Astrocyte of the cerebellum (primary cell): ENCODE measurements at regions not wholly inside any gene's neighbourhood (a gene's known extent, or its start where the extent isn't known, plus 50 kb on each side); places are given as distances from the start of the nearest gene placed in this dataset.

Experiments used
- DNase-seq: peaks from one replicate; pipeline ENCODE4 v3.0.0-alpha.2; 2011; ENCODE audit warnings: low read depth
- H3K4me3 ChIP-seq: 2 replicates; pipeline ENCODE4 v1.5.1; 2011; ENCODE audit warnings: mild to moderate bottlenecking, low read depth, low read length, moderate library complexity
- in situ Hi-C: cut with HindIII; loops from 2 replicates; pipeline ENCODE4 v1.10.0; 2017; ENCODE audit warnings: low sequenced_read_pairs
- TF ChIP-seq, protein P1 (sequence below): IDR thresholded peaks from 2 replicates; pipeline ENCODE4 v1.5.1; 2012; ENCODE audit warnings: low read length, low read depth, moderate library complexity, mild to moderate bottlenecking; ENCODE audit errors: missing control alignments

DNA sequence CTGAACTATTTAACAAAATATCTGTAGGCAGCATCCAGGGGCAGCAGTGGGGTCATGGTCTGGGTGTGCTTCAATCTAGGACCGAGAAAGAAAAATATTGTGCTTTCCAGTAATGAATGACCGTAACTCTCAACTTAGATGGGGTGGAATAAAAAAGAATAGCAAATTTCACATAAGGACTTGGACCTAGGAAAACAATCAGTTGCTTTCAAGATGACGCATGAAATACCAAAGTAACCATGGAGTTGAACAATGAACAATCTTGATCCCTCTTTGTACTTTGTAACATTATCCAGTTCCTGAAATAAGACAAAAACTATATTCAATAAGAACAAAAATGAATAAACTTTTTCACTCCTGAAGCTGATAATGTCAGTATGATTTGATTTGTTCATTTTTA is 167.1 kb downstream of the C7orf25 start:
- in situ Hi-C loops, result no loop called here
- no peak overlapping the region for H3K4me3 ChIP-seq
- DNase-seq, result no peak
- TF ChIP-seq, protein P1, sequence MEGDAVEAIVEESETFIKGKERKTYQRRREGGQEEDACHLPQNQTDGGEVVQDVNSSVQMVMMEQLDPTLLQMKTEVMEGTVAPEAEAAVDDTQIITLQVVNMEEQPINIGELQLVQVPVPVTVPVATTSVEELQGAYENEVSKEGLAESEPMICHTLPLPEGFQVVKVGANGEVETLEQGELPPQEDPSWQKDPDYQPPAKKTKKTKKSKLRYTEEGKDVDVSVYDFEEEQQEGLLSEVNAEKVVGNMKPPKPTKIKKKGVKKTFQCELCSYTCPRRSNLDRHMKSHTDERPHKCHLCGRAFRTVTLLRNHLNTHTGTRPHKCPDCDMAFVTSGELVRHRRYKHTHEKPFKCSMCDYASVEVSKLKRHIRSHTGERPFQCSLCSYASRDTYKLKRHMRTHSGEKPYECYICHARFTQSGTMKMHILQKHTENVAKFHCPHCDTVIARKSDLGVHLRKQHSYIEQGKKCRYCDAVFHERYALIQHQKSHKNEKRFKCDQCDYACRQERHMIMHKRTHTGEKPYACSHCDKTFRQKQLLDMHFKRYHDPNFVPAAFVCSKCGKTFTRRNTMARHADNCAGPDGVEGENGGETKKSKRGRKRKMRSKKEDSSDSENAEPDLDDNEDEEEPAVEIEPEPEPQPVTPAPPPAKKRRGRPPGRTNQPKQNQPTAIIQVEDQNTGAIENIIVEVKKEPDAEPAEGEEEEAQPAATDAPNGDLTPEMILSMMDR, result no peak

DNA sequence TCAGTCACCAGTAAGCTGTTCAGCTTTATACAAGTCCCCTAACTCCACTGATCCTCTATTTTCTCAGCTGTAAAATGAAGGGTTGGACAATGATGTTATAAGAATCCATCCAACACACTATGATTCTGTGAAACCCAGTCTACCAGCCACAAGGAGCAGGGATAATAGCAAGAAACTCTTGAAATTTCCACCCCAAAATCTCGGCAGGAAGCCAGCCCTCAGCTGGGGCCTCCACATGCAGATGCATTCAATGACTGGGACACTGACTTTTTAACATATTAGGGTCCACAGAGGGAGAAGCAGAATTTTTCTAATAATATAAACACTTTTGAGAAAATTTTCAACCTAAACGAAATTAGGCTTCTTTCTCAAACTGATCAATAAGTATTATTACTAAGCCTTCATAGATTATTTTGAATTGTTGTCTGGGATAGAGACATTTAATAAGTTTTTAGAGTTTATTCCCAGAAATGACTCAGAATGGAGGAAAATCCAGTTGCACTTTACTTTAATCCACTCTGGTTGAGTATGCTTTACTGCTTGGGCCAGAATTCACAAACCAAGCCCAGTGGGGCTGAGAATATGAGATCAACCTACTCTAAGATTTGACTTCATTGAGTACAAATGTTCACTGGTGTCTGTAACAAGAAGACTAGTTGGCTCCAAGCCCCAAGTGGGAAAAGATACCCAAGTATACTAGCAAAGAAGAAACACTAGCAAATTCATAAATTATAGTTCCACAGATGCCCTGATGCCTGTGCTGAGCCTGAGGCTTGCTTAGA is 168.6 kb downstream of the C7orf25 start:
- no peak overlapping the region for H3K4me3 ChIP-seq
- TF ChIP-seq, protein P1, result no peak
- DNase-seq, result no peak
- in situ Hi-C loops, result no loop called here

DNA sequence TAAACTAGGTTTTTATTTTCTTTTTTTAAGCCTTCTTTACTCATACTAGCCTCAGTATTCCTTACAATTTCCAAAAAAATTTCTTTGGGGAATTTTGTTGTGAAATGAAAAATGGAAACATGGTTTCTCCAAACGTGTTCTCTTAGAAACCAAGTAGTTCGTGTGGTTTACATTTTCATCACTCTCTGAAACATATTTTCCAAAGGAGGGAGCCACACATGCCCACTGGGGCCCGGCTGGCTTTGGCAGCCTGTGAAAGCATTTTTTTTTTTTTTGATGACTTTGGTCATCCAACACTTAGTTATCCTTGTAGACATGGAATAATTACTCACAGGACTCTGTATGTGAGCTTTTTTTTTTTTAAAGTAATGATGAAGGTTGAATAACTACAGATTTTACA is 169.6 kb downstream of the C7orf25 start:
- TF ChIP-seq, protein P1, result no peak
- H3K4me3 ChIP-seq, result no peak overlapping the region
- DNase-seq, result no peak
- in situ Hi-C loops, result no loop called here

DNA sequence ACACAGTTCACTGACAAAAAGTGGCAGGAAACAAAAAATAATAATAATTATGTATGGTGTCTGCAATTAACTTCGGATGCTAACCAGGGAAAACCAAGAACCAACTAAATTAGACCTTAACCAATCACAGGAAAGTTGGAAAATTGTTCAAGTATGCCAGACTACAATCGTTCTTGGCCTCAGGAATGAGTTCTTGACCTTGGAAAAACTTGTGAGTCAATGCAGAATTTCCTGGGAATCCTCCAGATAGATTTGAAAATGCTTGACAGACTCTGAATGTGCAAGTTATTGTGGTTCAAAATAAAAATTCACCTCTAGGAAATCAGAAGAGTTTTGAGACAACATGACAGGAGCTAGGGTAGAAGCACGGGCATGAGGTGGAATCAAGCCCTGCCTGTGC is 171.5 kb downstream of the C7orf25 start:
- no peak for DNase-seq
- in situ Hi-C loops, result no loop called here
- H3K4me3 ChIP-seq, result no peak overlapping the region
- TF ChIP-seq, protein P1, result no peak

DNA sequence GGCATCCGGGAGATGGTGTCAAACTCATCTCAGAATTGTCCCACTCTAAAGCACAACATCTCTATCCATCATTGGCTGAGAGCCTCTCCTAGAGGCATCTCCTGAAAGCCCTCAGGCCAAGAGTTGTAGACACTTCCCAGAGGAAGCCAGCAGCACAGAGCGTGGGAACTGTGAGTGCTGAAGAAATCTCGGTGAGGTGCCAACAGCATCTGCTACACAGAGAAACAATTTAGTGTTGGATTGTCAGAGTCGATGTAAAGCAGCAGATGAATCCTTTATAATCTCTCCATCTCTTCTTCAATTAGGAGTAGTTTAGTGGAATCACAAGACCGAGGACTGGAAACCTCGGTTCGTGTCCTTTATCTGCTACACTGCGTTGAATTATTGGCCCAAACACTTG is 172.2 kb downstream of the C7orf25 start:
- in situ Hi-C loops, result no loop called here
- DNase-seq, result no peak
- no peak overlapping the region for H3K4me3 ChIP-seq
- TF ChIP-seq, protein P1, result no peak

DNA sequence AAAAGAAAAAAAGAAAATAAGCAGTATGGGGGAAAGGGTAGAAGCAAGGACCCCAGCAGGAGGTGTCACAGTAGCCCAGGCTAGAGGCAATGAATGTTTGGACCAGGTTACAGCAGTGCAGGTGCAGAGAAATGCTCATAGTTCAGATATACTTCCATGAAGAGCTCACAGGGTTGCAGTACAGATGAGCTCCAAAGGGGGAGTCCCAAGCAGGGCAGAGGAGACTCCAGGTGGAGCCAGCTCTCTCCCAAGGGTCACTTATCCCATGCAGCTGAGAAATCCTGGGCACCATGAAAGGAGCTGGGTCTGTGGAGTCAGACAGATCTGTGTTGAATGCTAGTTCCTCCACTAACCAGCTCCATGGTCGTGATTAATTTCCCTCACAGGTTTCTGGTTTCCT is 174.9 kb downstream of the C7orf25 start:
- in situ Hi-C loops, result no loop called here
- no peak for DNase-seq
- no peak overlapping the region for H3K4me3 ChIP-seq
- TF ChIP-seq, protein P1, result peak; percentile 20
